Fibroblast of lung (primary cell): ENCODE measurements at regions not wholly inside any gene's neighbourhood (a gene's known extent, or its start where the extent isn't known, plus 50 kb on each side); places are given as distances from the start of the nearest gene placed in this dataset.

Source experiments
- DNase-seq, 2 donors: peaks; one replicate each; pipeline versions ENCODE4 v3.0.0 to v3.0.0-alpha.2; 2010; ENCODE audit warnings: low read depth in 2 of 2
- H2AFZ ChIP-seq: 2 replicates; pipeline ENCODE4 v1.5.1; 2012; ENCODE audit warnings: low read length, control low read depth, inconsistent platforms
- H3K27ac ChIP-seq: 2 replicates; pipeline ENCODE4 v1.5.1; 2011; ENCODE audit warnings: low read length, control low read depth; ENCODE audit not compliant: insufficient read depth
- H3K27me3 ChIP-seq: 2 replicates; pipeline ENCODE4 v1.5.1; 2011; ENCODE audit warnings: mild to moderate bottlenecking, low read length; ENCODE audit not compliant: control insufficient read depth, insufficient read depth
- H3K36me3 ChIP-seq: 2 replicates; pipeline ENCODE4 v1.5.1; 2011; ENCODE audit warnings: low read length; ENCODE audit not compliant: control insufficient read depth, insufficient read depth
- H3K4me1 ChIP-seq: 2 replicates; pipeline ENCODE4 v1.5.1; 2011; ENCODE audit warnings: low read length; ENCODE audit not compliant: control insufficient read depth, insufficient read depth; ENCODE audit errors: extremely low read depth
- H3K4me2 ChIP-seq: 2 replicates; pipeline ENCODE4 v1.5.1; 2011; ENCODE audit warnings: low read length, control low read depth; ENCODE audit not compliant: insufficient read depth; ENCODE audit errors: extremely low read depth
- H3K4me3 ChIP-seq, 4 experiments: fragments of 200-600 bp in 1 of 4; sonication (generic) in 1 of 4; replicated peaks in 1 of 4; 2 replicates each; pipeline ENCODE4 v1.5.1; 2011 to 2016; ENCODE audit warnings: low read length in 4 of 4, low read depth in 3 of 4, mild to moderate bottlenecking in 3 of 4, control low read depth in 2 of 4, inconsistent platforms in 1 of 4, mixed read lengths in 1 of 4; ENCODE audit not compliant: insufficient read depth in 1 of 4; ENCODE audit errors: control extremely low read depth in 1 of 4
- H3K79me2 ChIP-seq: 2 replicates; pipeline ENCODE4 v1.5.1; 2012; ENCODE audit warnings: mild to moderate bottlenecking, low read length, inconsistent platforms; ENCODE audit not compliant: control insufficient read depth, insufficient read depth
- H3K9ac ChIP-seq: 2 replicates; pipeline ENCODE4 v1.5.1; 2011; ENCODE audit warnings: mild to moderate bottlenecking, low read length, control low read depth; ENCODE audit not compliant: insufficient read depth
- H3K9me3 ChIP-seq: 2 replicates; pipeline ENCODE4 v1.5.1; 2012; ENCODE audit warnings: low read depth, low read length; ENCODE audit not compliant: control insufficient read depth, insufficient read depth
- H4K20me1 ChIP-seq: 2 replicates; pipeline ENCODE4 v1.5.1; 2011; ENCODE audit warnings: low read length; ENCODE audit not compliant: control insufficient read depth, insufficient read depth; ENCODE audit errors: extremely low read depth
- CTCF ChIP-seq, 2 donors: IDR thresholded peaks in 1 of 2; conservative IDR thresholded peaks in 1 of 2; 1 replicate in 1 of 2; 2 replicates in 1 of 2; pipeline ENCODE4 v1.5.1; 2011 to 2012; ENCODE audit warnings: low read length in 2 of 2, control low read depth in 1 of 2, inconsistent platforms in 1 of 2, low read depth in 1 of 2, mild to moderate bottlenecking in 1 of 2
- EZH2 ChIP-seq: IDR thresholded peaks from 2 replicates; pipeline ENCODE4 v1.5.1; 2012; ENCODE audit warnings: low read length, control low read depth, mild to moderate bottlenecking; ENCODE audit errors: missing control alignments

- DNase-seq = no peak
- Histone ChIP-seq H2AFZ (no peak overlapping the region), H3K9me3 (no peaks in the 10 kb centered on the region), H3K27me3 (no peaks in the 10 kb centered on the region), H4K20me1 (no peaks in the 10 kb centered on the region), H3K36me3 (no peaks in the 10 kb centered on the region), H3K4me1 (no peaks in the 10 kb centered on the region), H3K4me3 (no peak overlapping the region), H3K9ac (no peak overlapping the region), H3K79me2 (no peaks in the 10 kb centered on the region), H3K27ac (no peak overlapping the region), H3K4me2 (no peak overlapping the region)
- no peak for TF ChIP-seq CTCF (conservative IDR thresholded peaks at IDR 0.05 in 1 of 2, IDR thresholded peaks at IDR 0.05 in 1 of 2; ENCODE audit: low read depth in 1 of 2, low read length in 2 of 2)
These were observed 421.9 kb upstream of the KCNN2 start for GRCh38 chr5:113939988-113940387.

GRCh38 chr5:113950186-113950585, 411.7 kb upstream of the KCNN2 start:
- H3K36me3 ChIP-seq = no peaks in the 10 kb centered on the region
- H3K9me3 ChIP-seq = no peaks in the 10 kb centered on the region
- H3K27ac ChIP-seq = no peak overlapping the region
- H2AFZ ChIP-seq = no peak overlapping the region
- H3K79me2 ChIP-seq = no peaks in the 10 kb centered on the region
- no peak overlapping the region for H3K9ac ChIP-seq
- no peak overlapping the region for H3K4me2 ChIP-seq
- DNase-seq = no peak
- H4K20me1 ChIP-seq = no peaks in the 10 kb centered on the region
- H3K4me3 ChIP-seq = no peak overlapping the region
- H3K27me3 ChIP-seq = no peaks in the 10 kb centered on the region
- TF ChIP-seq EZH2 = no peak
- no peak for TF ChIP-seq CTCF (conservative IDR thresholded peaks at IDR 0.05 in 1 of 2, IDR thresholded peaks at IDR 0.05 in 1 of 2; ENCODE audit: low read depth in 1 of 2, low read length in 2 of 2)
- no peaks in the 10 kb centered on the region for H3K4me1 ChIP-seq

DNA sequence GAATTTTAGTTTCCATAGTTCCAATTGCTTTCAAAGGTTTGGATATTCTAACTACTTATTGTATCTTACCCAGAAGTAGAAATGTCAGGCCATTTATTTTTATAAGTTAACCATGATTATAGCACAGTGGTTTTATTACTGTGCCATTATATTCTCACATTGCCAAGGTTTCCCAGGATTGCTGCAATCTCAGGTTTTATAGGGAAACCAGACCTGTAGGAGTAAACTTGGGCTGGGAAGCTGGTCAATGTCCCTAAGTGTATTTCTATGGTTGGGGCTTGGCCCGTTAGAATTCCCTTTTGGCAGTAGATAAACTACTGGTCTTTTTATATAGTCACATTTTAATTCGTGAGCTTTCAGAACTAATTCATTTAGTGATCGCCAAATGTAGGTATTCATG, 396.6 kb upstream of the KCNN2 start:
- no peaks in the 10 kb centered on the region for H3K79me2 ChIP-seq
- no peaks in the 10 kb centered on the region for H3K36me3 ChIP-seq
- H3K4me2 ChIP-seq = no peak overlapping the region
- H3K9ac ChIP-seq = no peak overlapping the region
- H2AFZ ChIP-seq = no peak overlapping the region
- no peaks in the 10 kb centered on the region for H3K9me3 ChIP-seq
- DNase-seq = no peak
- no peak overlapping the region for H3K4me3 ChIP-seq
- no peak for TF ChIP-seq EZH2
- TF ChIP-seq CTCF (conservative IDR thresholded peaks at IDR 0.05 in 1 of 2, IDR thresholded peaks at IDR 0.05 in 1 of 2; ENCODE audit: low read depth in 1 of 2, low read length in 2 of 2) = no peak
- no peaks in the 10 kb centered on the region for H3K27me3 ChIP-seq
- H3K4me1 ChIP-seq = no peaks in the 10 kb centered on the region
- no peak overlapping the region for H3K27ac ChIP-seq
- no peaks in the 10 kb centered on the region for H4K20me1 ChIP-seq
